PC-3 (cell line): ENCODE measurements at regions not wholly inside any gene's neighbourhood (a gene's known extent, or its start where the extent isn't known, plus 50 kb on each side); places are given as distances from the start of the nearest gene placed in this dataset.

Experiments
- EZH2 ChIP-seq: fragments of 300-600 bp; sonication (generic); IDR thresholded peaks from one replicate; pipeline ENCODE4 v1.6.1; 2017; ENCODE audit warnings: antibody characterized with exemption, mild to moderate bottlenecking, low read length; ENCODE audit not compliant: unreplicated experiment
- EZH2phosphoT487 ChIP-seq: fragments of 300-600 bp; sonication (generic); IDR thresholded peaks from 2 replicates; pipeline ENCODE4 v1.6.1; 2018; ENCODE audit warnings: mild to moderate bottlenecking, antibody characterized with exemption, low read length, borderline replicate concordance
- TF ChIP-seq, protein P1 (sequence below): fragments of 300-600 bp; sonication (generic); conservative IDR thresholded peaks from 2 replicates; pipeline ENCODE4 v1.5.1; 2017; ENCODE audit warnings: antibody characterized with exemption, low read depth, mild to moderate bottlenecking, low read length

GRCh38 chr2:53347269-53347668, 420.3 kb upstream of the CHAC2 start:
- TF ChIP-seq, protein P1, sequence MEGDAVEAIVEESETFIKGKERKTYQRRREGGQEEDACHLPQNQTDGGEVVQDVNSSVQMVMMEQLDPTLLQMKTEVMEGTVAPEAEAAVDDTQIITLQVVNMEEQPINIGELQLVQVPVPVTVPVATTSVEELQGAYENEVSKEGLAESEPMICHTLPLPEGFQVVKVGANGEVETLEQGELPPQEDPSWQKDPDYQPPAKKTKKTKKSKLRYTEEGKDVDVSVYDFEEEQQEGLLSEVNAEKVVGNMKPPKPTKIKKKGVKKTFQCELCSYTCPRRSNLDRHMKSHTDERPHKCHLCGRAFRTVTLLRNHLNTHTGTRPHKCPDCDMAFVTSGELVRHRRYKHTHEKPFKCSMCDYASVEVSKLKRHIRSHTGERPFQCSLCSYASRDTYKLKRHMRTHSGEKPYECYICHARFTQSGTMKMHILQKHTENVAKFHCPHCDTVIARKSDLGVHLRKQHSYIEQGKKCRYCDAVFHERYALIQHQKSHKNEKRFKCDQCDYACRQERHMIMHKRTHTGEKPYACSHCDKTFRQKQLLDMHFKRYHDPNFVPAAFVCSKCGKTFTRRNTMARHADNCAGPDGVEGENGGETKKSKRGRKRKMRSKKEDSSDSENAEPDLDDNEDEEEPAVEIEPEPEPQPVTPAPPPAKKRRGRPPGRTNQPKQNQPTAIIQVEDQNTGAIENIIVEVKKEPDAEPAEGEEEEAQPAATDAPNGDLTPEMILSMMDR = no peak
- TF ChIP-seq EZH2 = no peak
- no peak for TF ChIP-seq EZH2phosphoT487
